KMS-11 (cell line): ENCODE measurements at regions not wholly inside any gene's neighbourhood (a gene's known extent, or its start where the extent isn't known, plus 50 kb on each side); places are given as distances from the start of the nearest gene placed in this dataset.

Experiments used
- H2AFZ ChIP-seq: fragments of 200-600 bp; sonication (generic); 2 replicates; pipeline ENCODE4 v1.6.1; 2016; ENCODE audit warnings: antibody characterized with exemption, mixed run types, low read depth
- H3K27ac ChIP-seq: fragments of 200-600 bp; sonication (generic); 2 replicates; pipeline ENCODE4 v1.6.1; 2016; ENCODE audit warnings: mild to moderate bottlenecking, mixed run types
- H3K27me3 ChIP-seq: fragments of 200-600 bp; sonication (generic); 2 replicates; pipeline ENCODE4 v1.6.1; 2017; ENCODE audit warnings: mild to moderate bottlenecking, low read depth, mixed run types, moderate library complexity; ENCODE audit not compliant: insufficient read depth
- H3K36me3 ChIP-seq: fragments of 200-600 bp; sonication (generic); 2 replicates; pipeline ENCODE4 v1.6.1; 2017; ENCODE audit warnings: mild to moderate bottlenecking, mixed run types; ENCODE audit not compliant: insufficient read depth
- H3K4me1 ChIP-seq: fragments of 200-600 bp; sonication (generic); 2 replicates; pipeline ENCODE4 v1.6.1; 2016; ENCODE audit warnings: mild to moderate bottlenecking, low read depth, mixed run types; ENCODE audit not compliant: poor library complexity, severe bottlenecking
- H3K4me2 ChIP-seq: fragments of 200-600 bp; sonication (generic); 2 replicates; pipeline ENCODE4 v1.7.0; 2016; ENCODE audit warnings: mild to moderate bottlenecking, mixed run types
- H3K4me3 ChIP-seq: fragments of 200-600 bp; sonication (generic); IDR thresholded peaks from 2 replicates; pipeline ENCODE4 v1.6.1; 2017; ENCODE audit warnings: low read depth, low read length, mixed read lengths; ENCODE audit not compliant: insufficient read depth
- H3K79me2 ChIP-seq: fragments of 200-600 bp; sonication (generic); 2 replicates; pipeline ENCODE4 v1.6.1; 2016; ENCODE audit warnings: low read depth, mixed run types; ENCODE audit not compliant: insufficient read depth
- H3K9ac ChIP-seq: fragments of 200-600 bp; sonication (generic); 2 replicates; pipeline ENCODE4 v1.6.1; 2016; ENCODE audit warnings: mild to moderate bottlenecking, mixed run types
- H4K20me1 ChIP-seq: fragments of 200-600 bp; sonication (generic); 2 replicates; pipeline ENCODE4 v1.6.1; 2016; ENCODE audit warnings: mild to moderate bottlenecking, mixed run types; ENCODE audit not compliant: insufficient read depth
- TF ChIP-seq, protein P1 (sequence below): fragments of 200-600 bp; sonication (generic); conservative IDR thresholded peaks from 2 replicates; pipeline ENCODE4 v1.6.1; 2017; ENCODE audit warnings: low read depth, mild to moderate bottlenecking, antibody characterized with exemption, low read length, moderate library complexity, mixed read lengths

DNA sequence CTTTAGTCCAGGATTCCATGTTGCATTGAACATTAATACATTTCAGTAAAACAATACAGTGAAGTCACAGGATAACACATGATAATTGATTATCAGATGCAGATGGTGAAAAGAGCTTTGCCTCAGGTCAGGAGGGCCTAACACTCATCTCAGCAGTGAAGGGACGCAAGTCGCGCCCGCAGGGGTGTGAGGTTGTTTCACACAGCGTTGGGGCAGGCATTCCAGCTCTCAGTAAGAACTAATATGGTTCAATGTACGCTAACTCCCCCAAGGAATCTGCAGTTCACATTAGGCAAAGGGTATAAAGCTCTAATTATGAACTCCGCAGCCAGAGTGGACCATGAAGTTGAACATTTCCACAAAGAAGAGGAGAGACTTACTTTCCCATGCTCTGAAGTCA lies 53.1 kb upstream of the ATL2 start:
- H3K79me2 ChIP-seq = no peaks in the 10 kb centered on the region

DNA sequence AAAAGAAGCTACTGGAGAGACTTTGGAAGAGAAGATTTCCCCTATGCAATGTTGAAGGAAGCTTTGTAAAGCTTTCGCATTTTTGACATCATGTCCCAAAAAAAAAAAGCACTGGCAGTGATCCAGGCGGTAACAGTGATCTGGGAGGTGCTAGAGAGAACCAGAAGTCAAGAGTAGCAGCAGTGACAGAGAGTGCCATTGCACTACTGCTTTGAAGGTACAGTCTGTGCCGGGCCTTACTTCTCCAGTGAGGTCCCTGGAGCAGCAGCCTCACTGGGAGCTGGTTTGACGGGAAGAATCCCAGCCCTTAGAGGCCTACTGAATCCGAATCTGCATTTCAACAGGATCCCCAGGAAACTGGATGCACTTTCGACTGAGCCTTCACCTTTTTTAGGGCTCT lies 50.9 kb upstream of the ATL2 start:
- H3K4me1 ChIP-seq = no peaks in the 10 kb centered on the region
- no peaks in the 10 kb centered on the region for H3K27me3 ChIP-seq
- no peak overlapping the region for H3K9ac ChIP-seq
- no peak overlapping the region for H2AFZ ChIP-seq
- no peaks in the 10 kb centered on the region for H3K36me3 ChIP-seq
- H3K79me2 ChIP-seq = no peaks in the 10 kb centered on the region
- no peak overlapping the region for H3K4me3 ChIP-seq
- H4K20me1 ChIP-seq = no peaks in the 10 kb centered on the region
- no peak overlapping the region for H3K4me2 ChIP-seq
- TF ChIP-seq, protein P1, sequence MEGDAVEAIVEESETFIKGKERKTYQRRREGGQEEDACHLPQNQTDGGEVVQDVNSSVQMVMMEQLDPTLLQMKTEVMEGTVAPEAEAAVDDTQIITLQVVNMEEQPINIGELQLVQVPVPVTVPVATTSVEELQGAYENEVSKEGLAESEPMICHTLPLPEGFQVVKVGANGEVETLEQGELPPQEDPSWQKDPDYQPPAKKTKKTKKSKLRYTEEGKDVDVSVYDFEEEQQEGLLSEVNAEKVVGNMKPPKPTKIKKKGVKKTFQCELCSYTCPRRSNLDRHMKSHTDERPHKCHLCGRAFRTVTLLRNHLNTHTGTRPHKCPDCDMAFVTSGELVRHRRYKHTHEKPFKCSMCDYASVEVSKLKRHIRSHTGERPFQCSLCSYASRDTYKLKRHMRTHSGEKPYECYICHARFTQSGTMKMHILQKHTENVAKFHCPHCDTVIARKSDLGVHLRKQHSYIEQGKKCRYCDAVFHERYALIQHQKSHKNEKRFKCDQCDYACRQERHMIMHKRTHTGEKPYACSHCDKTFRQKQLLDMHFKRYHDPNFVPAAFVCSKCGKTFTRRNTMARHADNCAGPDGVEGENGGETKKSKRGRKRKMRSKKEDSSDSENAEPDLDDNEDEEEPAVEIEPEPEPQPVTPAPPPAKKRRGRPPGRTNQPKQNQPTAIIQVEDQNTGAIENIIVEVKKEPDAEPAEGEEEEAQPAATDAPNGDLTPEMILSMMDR = no peak
- no peak overlapping the region for H3K27ac ChIP-seq

More for the DNA sequence above, 53.1 kb upstream of the ATL2 start:
- TF ChIP-seq, protein P1 = no peak
- no peaks in the 10 kb centered on the region for H3K36me3 ChIP-seq
- no peak overlapping the region for H3K4me2 ChIP-seq
- H2AFZ ChIP-seq = no peak overlapping the region
- H4K20me1 ChIP-seq = no peaks in the 10 kb centered on the region
- H3K4me1 ChIP-seq = no peaks in the 10 kb centered on the region
- no peak overlapping the region for H3K9ac ChIP-seq
- H3K27ac ChIP-seq = no peak overlapping the region
- H3K27me3 ChIP-seq = no peaks in the 10 kb centered on the region
- H3K4me3 ChIP-seq = no peak overlapping the region

DNA sequence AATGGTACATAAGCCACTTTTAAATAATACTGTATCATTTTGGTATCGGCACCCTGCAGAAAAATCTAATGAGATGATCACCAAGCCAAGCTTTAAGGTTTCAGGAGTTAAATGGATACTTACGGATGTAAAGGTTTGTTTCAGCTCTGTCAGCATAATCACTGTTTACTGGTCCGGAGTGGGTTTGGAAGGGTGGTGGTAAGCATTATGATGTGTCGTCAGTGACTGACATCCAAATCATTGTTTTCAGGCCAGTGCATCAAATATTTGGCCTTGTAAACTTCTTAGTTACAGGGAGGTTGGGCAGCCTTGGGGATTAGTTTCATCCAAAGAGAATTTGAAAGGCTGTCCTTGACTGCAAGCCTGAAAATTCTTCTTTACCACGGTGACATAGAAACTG lies 50.0 kb upstream of the ATL2 start:
- no peaks in the 10 kb centered on the region for H4K20me1 ChIP-seq
- no peaks in the 10 kb centered on the region for H3K27me3 ChIP-seq
- TF ChIP-seq, protein P1 = no peak
- H3K79me2 ChIP-seq = no peaks in the 10 kb centered on the region
- H3K27ac ChIP-seq = no peak overlapping the region
- no peak overlapping the region for H3K4me3 ChIP-seq
- H3K4me2 ChIP-seq = no peak overlapping the region
- H3K4me1 ChIP-seq = no peaks in the 10 kb centered on the region
- no peak overlapping the region for H2AFZ ChIP-seq
- H3K9ac ChIP-seq = no peak overlapping the region
- no peaks in the 10 kb centered on the region for H3K36me3 ChIP-seq
